ENCODE measurements at regions not wholly inside any gene's neighbourhood (a gene's known extent, or its start where the extent isn't known, plus 50 kb on each side); places are given as distances from the start of the nearest gene placed in this dataset.

- TF ChIP-seq EZH2 (IDR thresholded peaks at IDR 0.05; ENCODE audit: insufficient read depth, low read length) (no peak), CTCF (IDR thresholded peaks at IDR 0.05; ENCODE audit: insufficient read depth, low read depth, low read length) (no peak)
These were observed 326.9 kb downstream of the KIF20B start for GRCh38 chr10:90028312-90028711.
